Endothelial cell of umbilical vein (primary cell): ENCODE measurements at regions not wholly inside any gene's neighbourhood (a gene's known extent, or its start where the extent isn't known, plus 50 kb on each side); places are given as distances from the start of the nearest gene placed in this dataset.

Experiments
- BruUV-seq: library from RNA; stranded (reverse); fragments of 400-500 nt; replicated peaks from 2 replicates; lab custom pipeline; 2021; lab: Mats Ljungman, UMichigan
- CTCF ChIA-PET: fragments of 300-600, 350-600 bp; sonication (Branson Sonifier 250); formaldehyde crosslinking; loops from one replicate; lab custom pipeline; 2021; ENCODE audit warnings: antibody characterized with exemption, inconsistent platforms; lab: Charles Lee
- POLR2A ChIA-PET: fragments of 300-600, 350-600 bp; sonication (Branson Sonifier 250); formaldehyde crosslinking; loops from one replicate; lab custom pipeline; 2021; ENCODE audit warnings: antibody characterized with exemption, inconsistent platforms; lab: Charles Lee
- DNase-seq: peaks from one replicate; pipeline ENCODE4 v3.0.0-alpha.2; 2011; ENCODE audit warnings: low read depth, low spot score
- FAIRE-seq: peaks from 2 replicates; lab custom pipeline; 2011; peaks lifted over from hg19 to GRCh38; lab: Jason Lieb, UNC
- H2AFZ ChIP-seq: 2 replicates; pipeline ENCODE4 v1.6.0; 2012; ENCODE audit warnings: low read depth, low read length, control low read depth, inconsistent platforms
- H3K27ac ChIP-seq: 2 replicates; pipeline ENCODE4 v1.5.1; 2011; ENCODE audit warnings: low read depth, mild to moderate bottlenecking, control low read depth, low read length, moderate library complexity; ENCODE audit not compliant: insufficient read depth
- H3K27me3 ChIP-seq, 2 experiments: 2 replicates each; pipeline versions ENCODE4 v1.6.0 to v1.6.1; 2011; ENCODE audit warnings: low read length in 2 of 2, mixed read lengths in 1 of 2; ENCODE audit not compliant: control insufficient read depth in 2 of 2, insufficient read depth in 2 of 2
- H3K36me3 ChIP-seq, 2 experiments: 2 replicates in 1 of 2; 3 replicates in 1 of 2; pipeline ENCODE4 v1.5.1; 2011; ENCODE audit warnings: low read length in 2 of 2, mild to moderate bottlenecking in 1 of 2, moderate library complexity in 1 of 2; ENCODE audit not compliant: control insufficient read depth in 2 of 2, insufficient read depth in 2 of 2; ENCODE audit errors: extremely low read depth in 1 of 2
- H3K4me1 ChIP-seq: 3 replicates; pipeline ENCODE4 v1.5.1; 2011; ENCODE audit warnings: mild to moderate bottlenecking, low read length; ENCODE audit not compliant: control insufficient read depth, insufficient read depth; ENCODE audit errors: extremely low read depth
- H3K4me2 ChIP-seq: 2 replicates; pipeline ENCODE4 v1.6.1; 2011; ENCODE audit warnings: low read length, control low read depth, mixed read lengths; ENCODE audit not compliant: insufficient read depth
- H3K4me3 ChIP-seq, 3 experiments: fragments of 200-600 bp in 1 of 3; sonication (generic), shearing (Covaris generic) in 1 of 3; replicated peaks in 1 of 3; 2 replicates each; pipeline ENCODE4 v1.5.1; 2011 to 2016; ENCODE audit warnings: control low read depth in 3 of 3, low read length in 3 of 3, mild to moderate bottlenecking in 2 of 3, inconsistent platforms in 1 of 3, low read depth in 1 of 3, moderate library complexity in 1 of 3; ENCODE audit not compliant: insufficient read depth in 1 of 3
- H3K79me2 ChIP-seq: 2 replicates; pipeline ENCODE4 v1.6.0; 2012; ENCODE audit warnings: low read length, inconsistent platforms; ENCODE audit not compliant: control insufficient read depth, insufficient read depth
- H3K9ac ChIP-seq: replicated peaks from 2 replicates; pipeline ENCODE3; 2011; ENCODE audit warnings: low read length, control low read depth; ENCODE audit not compliant: insufficient read depth; ENCODE audit errors: extremely low read depth
- H3K9me1 ChIP-seq: replicated peaks from 3 replicates; pipeline ENCODE4 v1.6.0; 2011; ENCODE audit warnings: mild to moderate bottlenecking, low read length; ENCODE audit not compliant: control insufficient read depth, insufficient read depth; ENCODE audit errors: extremely low read depth
- H3K9me3 ChIP-seq: replicated peaks from 2 replicates; pipeline ENCODE4 v1.5.1; 2012; ENCODE audit warnings: low read length, inconsistent platforms; ENCODE audit not compliant: control insufficient read depth, insufficient read depth
- H4K20me1 ChIP-seq: replicated peaks from 2 replicates; pipeline ENCODE3; 2011; ENCODE audit warnings: mild to moderate bottlenecking, low read length; ENCODE audit not compliant: control insufficient read depth, insufficient read depth; ENCODE audit errors: extremely low read depth
- CTCF ChIP-seq, 2 donors: IDR thresholded peaks; 1 replicate in 1 of 2; 2 replicates in 1 of 2; pipeline ENCODE4 v1.5.1; 2011; ENCODE audit warnings: low read length in 2 of 2, mild to moderate bottlenecking in 2 of 2, moderate library complexity in 2 of 2, control low read depth in 1 of 2, inconsistent platforms in 1 of 2, low read depth in 1 of 2; ENCODE audit not compliant: insufficient read depth in 1 of 2; ENCODE audit errors: extremely low read depth in 1 of 2
- EZH2 ChIP-seq: IDR thresholded peaks from 2 replicates; pipeline ENCODE4 v1.6.1; 2012; ENCODE audit warnings: borderline replicate concordance, low read depth, mild to moderate bottlenecking, moderate library complexity, low read length, inconsistent platforms; ENCODE audit not compliant: severe bottlenecking
- FOS ChIP-seq: IDR thresholded peaks from 2 replicates; pipeline ENCODE4 v1.6.1; 2011; ENCODE audit warnings: mild to moderate bottlenecking, low read length, moderate library complexity, borderline replicate concordance; ENCODE audit not compliant: insufficient read depth
- GATA2 ChIP-seq: IDR thresholded peaks from 2 replicates; pipeline ENCODE4 v1.7.0; 2011; ENCODE audit warnings: low read depth, mild to moderate bottlenecking, moderate library complexity, mixed read lengths, low read length; ENCODE audit not compliant: insufficient read length, insufficient read depth
- JUN ChIP-seq: IDR thresholded peaks from 2 replicates; pipeline ENCODE4 v1.6.1; 2011; ENCODE audit warnings: borderline replicate concordance, low read depth; ENCODE audit not compliant: insufficient read length, insufficient read depth
- MAX ChIP-seq: IDR thresholded peaks from 2 replicates; pipeline ENCODE4 v1.6.1; 2011; ENCODE audit not compliant: insufficient read depth, insufficient read length
- MYC ChIP-seq: IDR thresholded peaks from one replicate; pipeline ENCODE4 v1.6.1; 2011; ENCODE audit warnings: mild to moderate bottlenecking, low read depth, low read length
- POLR2A ChIP-seq: IDR thresholded peaks from 2 replicates; pipeline ENCODE4 v1.6.1; 2012; ENCODE audit warnings: low read depth, mild to moderate bottlenecking, control low read depth, low read length
- POLR2AphosphoS5 ChIP-seq: IDR thresholded peaks from 2 replicates; pipeline ENCODE4 v1.6.1; 2012; ENCODE audit warnings: low read depth, mild to moderate bottlenecking, control low read depth, low read length, moderate library complexity; ENCODE audit not compliant: insufficient read depth
- dilution Hi-C: fragments of 300-500 bp; cut with MboI; formaldehyde crosslinking; loops from one replicate; pipeline ENCODE4 v1.15.0; 2019; ENCODE audit warnings: low sequenced_read_pairs; ENCODE audit not compliant: extremely low pct_ligation_motif_present
- intact Hi-C: fragments of 100-400 bp; cut with micrococcal nuclease; formaldehyde crosslinking; loops from one replicate; pipeline ENCODE4 v1.10.0; 2022

GRCh38 chrX:124268099-124268498 is 64.4 kb upstream of the TEX13D start:
- H3K4me3 ChIP-seq, result no peak overlapping the region
- no peaks in the 10 kb centered on the region for H3K9me3 ChIP-seq
- H3K4me2 ChIP-seq, result no peak overlapping the region
- dilution Hi-C loops, result no loop called here
- FAIRE-seq, result no peak
- H3K36me3 ChIP-seq, result no peaks in the 10 kb centered on the region
- TF ChIP-seq JUN (no peak), EZH2 (no peak), CTCF (IDR thresholded peaks at IDR 0.05; ENCODE audit: extremely low read depth in 1 of 2, insufficient read depth in 1 of 2, low read depth in 1 of 2, low read length in 2 of 2) (no peak)
- H2AFZ ChIP-seq, result no peak overlapping the region
- ChIA-PET POLR2A (no interaction called here), CTCF (no interaction called here)
- H3K79me2 ChIP-seq, result no peaks in the 10 kb centered on the region
- no TSS peak for BruUV-seq
- intact Hi-C loops, result no loop called here
- no peaks in the 10 kb centered on the region for H4K20me1 ChIP-seq
- DNase-seq, result no peak
- no peak overlapping the region for H3K9ac ChIP-seq
- H3K9me1 ChIP-seq, result no peaks in the 10 kb centered on the region
- H3K27ac ChIP-seq, result no peak overlapping the region
- no peaks in the 10 kb centered on the region for H3K4me1 ChIP-seq
- H3K27me3 ChIP-seq, result no peaks in the 10 kb centered on the region

- POLR2A ChIA-PET, result no interaction called here
- TF ChIP-seq POLR2AphosphoS5 (no peak), GATA2 (no peak), FOS (no peak), MAX (no peak), POLR2A (no peak), JUN (no peak), EZH2 (no peak), CTCF (IDR thresholded peaks at IDR 0.05; ENCODE audit: extremely low read depth in 1 of 2, insufficient read depth in 1 of 2, low read depth in 1 of 2, low read length in 2 of 2) (no peak), MYC (no peak)
- dilution Hi-C loops, result no loop called here
- H3K9me3 ChIP-seq, result no peaks in the 10 kb centered on the region
- H3K79me2 ChIP-seq, result no peaks in the 10 kb centered on the region
- H3K4me1 ChIP-seq, result no peaks in the 10 kb centered on the region
- FAIRE-seq (no peak), DNase-seq (no peak)
- no peak overlapping the region for H3K9ac ChIP-seq
- H3K4me2 ChIP-seq, result no peak overlapping the region
- no peaks in the 10 kb centered on the region for H3K36me3 ChIP-seq
- no TSS peak for BruUV-seq
- CTCF ChIA-PET, result no interaction called here
- no peak overlapping the region for H2AFZ ChIP-seq
- H3K9me1 ChIP-seq, result no peaks in the 10 kb centered on the region
- no peaks in the 10 kb centered on the region for H4K20me1 ChIP-seq
- no peaks in the 10 kb centered on the region for H3K27me3 ChIP-seq
- H3K4me3 ChIP-seq, result no peak overlapping the region
- intact Hi-C loops, result no loop called here
- no peak overlapping the region for H3K27ac ChIP-seq
These were observed 62.6 kb upstream of the TEX13D start for GRCh38 chrX:124269881-124270280.
